ENCODE measurements at regions not wholly inside any gene's neighbourhood (a gene's known extent, or its start where the extent isn't known, plus 50 kb on each side); places are given as distances from the start of the nearest gene placed in this dataset.

DNA sequence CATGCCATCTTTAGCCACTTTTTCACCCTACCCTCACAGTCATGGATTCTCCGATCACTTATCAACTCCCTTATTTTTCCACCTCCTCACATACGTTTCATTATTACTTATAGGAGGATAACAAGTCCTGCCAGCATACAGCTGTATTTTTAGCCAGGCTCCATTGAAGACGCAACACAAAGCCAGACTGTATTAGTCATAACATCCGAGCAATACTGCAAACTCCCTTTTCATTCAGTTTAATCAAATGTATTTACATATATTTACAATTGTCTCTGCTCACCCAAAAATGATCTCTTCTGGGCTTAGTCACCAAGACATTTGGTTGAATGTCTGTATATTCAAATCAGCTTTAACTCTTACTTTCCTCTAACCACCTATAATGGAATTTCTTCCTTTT is 126.4 kb upstream of the PRLR start:
- TF ChIP-seq POLR2A (IDR thresholded peaks at IDR 0.05): no peak
- TF ChIP-seq CTCF (IDR thresholded peaks at IDR 0.05): no peak
- no peak for TF ChIP-seq EP300 (IDR thresholded peaks at IDR 0.05)
- no peak for TF ChIP-seq POLR2AphosphoS5 (IDR thresholded peaks at IDR 0.05)
